Stimulated activated CD8-positive, alpha-beta memory T cell treated with anti-CD3 and anti-CD28 coated beads, Interleukin-7, amount 100 ng/mL, for 48 hours (primary cell): ENCODE measurements at regions not wholly inside any gene's neighbourhood (a gene's known extent, or its start where the extent isn't known, plus 50 kb on each side); places are given as distances from the start of the nearest gene placed in this dataset.
"Not testable (repeated sequence)": the region's sequence is repeated elsewhere in the genome, so short reads cannot be mapped to it uniquely, and the experiment has no call there.

Experiments
- DNase-seq, 2 donors: peaks; one replicate each; pipeline ENCODE4 v3.0.0-alpha.2; 2020; ENCODE audit warnings: low read depth in 1 of 2; ENCODE audit errors: extremely low read depth in 1 of 2

DNA sequence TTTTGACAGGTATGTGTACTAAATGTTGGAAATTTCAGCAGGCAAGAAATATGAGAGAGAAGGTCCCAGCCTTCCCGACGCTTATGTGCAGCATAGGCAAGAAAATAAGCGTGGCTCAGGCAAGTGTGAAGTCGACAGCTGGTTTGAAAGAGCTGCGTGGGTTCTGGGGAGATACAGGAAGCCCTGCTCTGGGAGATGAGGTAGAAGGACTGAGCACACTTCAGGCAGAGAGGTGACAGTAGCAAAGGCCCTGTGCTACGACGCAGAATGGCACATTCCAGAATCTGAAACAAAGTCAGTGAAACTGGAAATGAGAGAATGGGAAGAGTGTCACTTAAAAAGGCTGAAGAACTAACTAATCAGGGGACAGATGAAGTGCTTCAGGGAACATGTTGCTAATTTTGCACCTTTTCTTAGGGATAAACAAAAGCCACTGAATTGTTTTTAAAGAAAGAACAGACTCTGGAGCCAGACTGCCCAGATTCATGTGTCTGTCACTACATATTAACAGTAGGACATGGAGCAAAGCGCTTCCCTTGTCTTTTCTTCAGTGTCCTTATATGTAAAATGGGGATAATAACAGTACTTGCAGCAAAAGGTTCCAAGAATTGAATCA lies 160.1 kb downstream of the SPRY2 start:
- DNase-seq: no peak

DNA sequence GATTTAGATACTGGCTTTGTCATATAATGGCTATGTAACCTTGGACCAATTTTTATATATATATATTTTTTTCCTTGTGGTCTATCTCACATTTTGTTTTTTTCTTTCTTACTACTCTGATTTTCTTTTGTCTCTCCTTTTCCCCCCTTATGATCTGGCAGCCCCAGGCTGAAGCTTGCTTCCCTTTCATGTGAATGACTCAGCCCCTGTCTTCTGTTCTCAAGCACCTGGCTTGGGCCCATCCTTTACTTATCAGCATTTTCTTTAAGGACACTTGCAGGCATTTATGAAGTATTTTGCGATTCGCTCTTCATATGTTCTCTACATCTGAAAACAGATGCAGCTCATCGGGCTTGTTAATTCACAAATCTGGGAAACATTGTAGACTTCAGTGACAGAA lies 163.6 kb downstream of the SPRY2 start:
- DNase-seq: no peak

DNA sequence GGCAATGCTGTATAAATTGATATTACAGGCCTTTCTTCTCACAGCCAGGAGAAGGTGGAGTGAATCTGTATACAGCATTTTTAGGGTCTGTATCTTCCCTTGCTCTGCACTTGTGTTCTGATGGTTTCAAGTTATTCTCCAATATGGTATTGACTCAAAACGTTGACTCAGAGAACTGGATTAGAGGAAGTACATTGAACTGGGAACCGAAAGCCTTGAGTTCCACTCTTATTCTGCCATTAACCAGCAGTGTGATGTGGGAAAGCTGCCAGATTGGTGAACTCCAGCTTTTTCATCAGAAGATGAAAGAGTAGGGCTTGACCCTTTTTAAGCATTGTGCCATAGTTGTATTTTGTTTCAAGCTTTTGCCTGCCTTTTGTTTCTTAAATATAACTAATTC lies 167.7 kb downstream of the SPRY2 start:
- DNase-seq: no peak

DNA sequence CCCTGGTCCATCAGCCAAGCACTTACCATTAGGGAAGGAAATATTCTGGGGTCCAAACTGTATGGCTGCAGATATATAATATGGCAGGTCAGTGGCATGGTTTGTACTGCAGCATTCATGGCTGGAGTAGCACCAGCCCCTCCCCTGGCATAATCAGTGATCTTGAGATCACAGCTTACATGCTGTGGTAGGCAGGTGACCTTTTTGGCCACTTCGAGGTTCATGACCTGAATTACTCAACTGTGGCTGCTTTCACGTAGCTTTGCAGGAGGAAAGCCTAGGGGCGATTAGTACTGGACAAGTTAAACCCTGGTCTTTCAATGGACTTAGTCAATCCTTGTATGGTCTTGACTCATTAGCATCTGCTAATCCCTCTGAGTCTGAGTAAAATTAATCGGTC lies 169.8 kb downstream of the SPRY2 start:
- DNase-seq: no peak

DNA sequence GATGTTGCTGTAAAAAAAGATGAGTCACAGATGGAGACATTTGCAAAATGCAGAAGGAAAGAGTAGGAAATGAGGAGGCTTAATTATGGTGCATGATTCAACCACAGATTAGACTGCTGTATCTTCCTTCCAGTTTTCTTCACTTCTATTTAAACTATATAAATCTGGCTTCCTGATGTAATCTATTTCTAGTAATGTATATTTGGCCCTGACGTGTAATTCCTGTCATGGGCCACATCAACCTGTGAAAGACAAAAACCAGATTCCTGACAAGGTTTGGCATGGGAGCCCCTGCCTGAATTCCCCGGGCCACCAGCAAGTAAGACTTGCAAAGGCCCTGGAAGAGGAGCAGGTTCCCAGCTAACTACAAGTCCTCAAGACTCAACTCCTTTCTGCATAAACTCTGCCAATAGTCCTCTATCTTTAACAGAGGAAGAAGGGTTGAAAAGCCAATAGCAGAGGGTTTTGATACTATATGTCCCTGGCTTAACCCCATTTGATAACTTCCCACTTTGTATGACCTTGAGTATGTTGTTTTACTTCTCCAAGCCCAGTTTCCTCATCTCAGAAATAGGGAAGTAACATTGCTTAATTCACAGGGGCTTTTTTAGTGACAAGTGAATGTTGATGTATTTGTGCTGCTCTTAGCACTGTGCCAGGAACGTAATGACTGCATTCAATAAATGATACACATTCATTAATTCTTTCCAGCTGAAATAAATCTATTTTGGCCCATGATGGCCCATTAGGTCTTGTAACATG lies 172.7 kb downstream of the SPRY2 start:
- no peak for DNase-seq

DNA sequence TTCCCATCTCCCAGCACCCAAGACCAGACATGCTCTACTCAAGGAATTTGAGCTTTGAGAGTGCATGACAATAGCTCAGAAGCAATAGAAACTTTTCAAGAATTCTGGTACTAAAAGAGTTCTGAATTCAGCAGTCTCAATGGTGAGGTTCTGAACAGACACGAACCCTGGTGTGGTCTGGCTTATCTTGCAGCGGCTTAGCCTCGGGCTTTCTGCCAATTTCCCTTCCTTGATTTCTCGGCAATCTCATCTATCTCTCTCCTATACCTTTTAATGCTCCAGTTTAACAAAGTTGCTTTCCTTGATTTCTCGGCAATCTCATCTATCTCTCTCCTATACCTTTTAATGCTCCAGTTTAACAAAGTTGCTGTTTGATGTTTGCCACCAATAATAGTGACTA lies 174.6 kb downstream of the SPRY2 start:
- no peak for DNase-seq

DNA sequence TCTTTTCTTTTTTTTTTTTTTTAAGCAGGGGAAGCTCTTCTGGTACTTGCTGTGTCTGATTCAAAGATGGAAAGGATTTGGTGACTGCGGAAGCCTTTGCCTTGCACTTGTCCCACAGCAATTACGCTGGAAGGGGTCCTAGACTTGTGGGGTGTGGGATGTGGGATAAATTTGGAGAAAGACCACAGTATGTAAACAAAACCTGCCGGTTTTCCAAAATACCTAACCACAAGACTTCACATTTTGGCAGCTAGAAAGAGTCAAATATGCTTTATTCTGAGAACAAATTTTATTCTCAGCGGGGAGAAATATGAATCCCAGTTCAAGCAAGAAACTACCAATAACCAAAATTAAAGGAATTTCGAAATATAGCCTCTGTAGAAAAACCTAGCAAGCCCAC lies 176.5 kb downstream of the SPRY2 start:
- no peak for DNase-seq

DNA sequence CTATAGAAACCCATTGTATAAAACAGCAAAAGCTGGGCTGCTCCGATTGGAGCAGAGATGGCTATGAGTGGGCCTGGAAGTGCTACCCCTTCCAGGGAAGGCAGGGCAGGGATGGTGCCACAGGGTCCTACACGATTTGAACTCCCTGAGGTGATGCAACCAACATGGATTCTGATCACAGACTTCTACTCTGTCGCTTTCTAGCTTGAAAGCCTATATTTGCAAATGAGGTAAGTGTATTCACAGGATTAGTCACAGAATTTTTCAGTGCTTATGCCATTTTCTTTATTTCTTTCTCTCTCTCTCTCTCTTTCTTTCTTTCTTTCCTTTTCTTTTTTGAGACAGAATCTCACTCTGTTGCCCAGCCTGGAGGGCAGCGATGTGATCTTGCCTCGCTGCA lies 179.0 kb downstream of the SPRY2 start:
- DNase-seq: no peak

DNA sequence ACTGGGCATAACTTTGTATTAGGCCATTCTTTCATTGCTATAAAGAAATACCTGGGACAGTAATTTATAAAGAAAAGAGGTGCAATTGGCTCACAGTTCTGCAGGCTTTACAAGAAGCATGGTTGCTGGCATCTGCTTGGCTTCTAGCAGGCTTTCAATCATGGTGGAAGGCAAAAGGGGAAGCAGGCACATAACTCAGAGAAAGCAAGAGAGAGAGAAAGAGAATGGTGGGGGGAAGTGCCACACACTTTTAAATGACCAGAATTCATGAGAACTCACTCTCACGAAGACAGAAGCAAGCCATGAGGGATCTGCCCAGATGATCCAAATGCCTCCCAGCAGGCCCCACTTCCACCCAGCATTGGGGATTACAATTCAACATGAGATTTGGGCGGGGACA lies 179.7 kb downstream of the SPRY2 start:
- no peak for DNase-seq

DNA sequence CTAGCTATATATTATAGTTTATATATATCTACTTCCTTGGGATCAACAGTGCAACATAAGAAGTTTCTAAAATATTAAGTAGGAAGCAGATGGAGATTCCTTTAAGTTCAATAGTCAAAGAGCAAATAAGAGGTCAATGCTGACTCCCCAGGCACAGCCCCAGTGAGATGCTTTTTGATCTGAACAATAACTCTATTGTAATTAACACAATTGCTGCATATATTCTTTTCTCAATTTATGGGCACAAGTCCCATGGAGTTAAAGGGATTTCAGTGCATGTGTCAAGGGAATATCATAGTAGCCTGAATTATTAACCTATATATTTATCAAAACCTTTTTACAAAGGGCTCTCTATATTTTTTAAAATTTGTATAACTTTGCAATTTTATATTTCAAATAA lies 180.8 kb downstream of the SPRY2 start:
- DNase-seq: no peak

DNA sequence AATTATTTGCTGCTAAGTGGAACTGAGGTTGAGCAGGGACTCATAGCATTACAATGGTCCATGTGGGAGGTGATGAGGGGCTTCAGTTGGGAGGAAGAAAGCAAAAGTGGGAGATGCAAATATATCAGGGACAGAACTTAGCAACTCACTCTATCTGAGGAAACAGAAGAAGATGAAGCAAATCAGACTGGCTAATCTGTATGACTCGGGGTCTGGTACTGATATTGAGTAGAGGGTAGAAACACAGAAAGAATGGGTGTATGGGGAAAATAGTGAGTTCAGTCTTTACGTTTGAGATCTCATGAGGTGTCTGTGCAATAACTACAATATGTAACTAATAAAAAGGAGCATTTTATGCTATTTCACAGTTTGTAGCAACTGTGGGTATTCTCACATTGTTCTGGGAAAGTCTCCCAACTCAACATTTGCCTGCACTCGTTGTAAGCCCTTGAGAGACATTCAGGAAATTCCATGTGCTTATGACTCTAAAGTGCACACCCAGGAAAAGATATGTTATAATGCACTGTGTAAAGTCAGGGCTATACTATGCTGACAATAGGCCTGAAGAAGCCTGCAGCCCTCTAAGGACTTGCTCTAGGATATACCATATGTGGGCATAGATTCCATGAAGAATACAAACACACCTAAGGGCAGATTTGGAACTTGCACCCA lies 183.5 kb downstream of the SPRY2 start:
- DNase-seq: no peak

DNA sequence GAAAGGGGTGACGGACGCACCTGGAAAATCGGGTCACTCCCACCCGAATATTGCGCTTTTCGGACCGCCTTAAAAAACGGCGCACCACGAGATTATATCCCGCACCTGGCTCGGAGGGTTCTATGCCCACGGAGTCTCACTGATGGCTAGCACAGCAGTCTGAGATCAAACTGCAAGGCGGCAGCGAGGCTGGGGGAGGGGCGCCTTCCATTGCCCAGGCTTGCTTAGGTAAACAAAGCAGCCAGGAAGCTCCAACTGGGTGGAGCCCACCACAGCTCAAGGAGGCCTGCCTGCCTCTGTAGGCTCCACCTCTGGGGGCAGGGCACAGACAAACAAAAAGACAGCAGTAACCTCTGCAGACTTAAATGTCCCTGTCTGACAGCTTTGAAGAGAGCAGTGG lies 188.8 kb downstream of the SPRY2 start:
- not testable (repeated sequence) for DNase-seq

DNA sequence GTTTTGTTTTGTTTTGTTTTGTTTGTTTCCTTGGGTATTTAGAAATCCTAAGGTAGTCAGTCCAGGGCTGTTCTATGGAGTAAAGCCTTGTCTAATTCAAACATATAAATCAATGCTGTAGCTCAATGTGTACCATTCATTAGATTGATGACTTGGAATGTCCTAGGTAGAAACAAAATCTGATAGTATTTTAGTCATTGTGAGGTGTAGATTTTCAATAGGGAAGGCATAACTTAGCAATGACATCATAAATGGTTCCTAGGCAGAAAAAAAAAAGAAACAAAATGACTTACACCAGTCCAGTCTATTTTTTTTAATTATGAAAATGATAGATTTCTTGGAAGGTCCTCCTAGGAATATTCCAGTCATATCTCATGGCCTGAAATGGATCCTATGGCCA lies 189.9 kb downstream of the SPRY2 start:
- no peak for DNase-seq

DNA sequence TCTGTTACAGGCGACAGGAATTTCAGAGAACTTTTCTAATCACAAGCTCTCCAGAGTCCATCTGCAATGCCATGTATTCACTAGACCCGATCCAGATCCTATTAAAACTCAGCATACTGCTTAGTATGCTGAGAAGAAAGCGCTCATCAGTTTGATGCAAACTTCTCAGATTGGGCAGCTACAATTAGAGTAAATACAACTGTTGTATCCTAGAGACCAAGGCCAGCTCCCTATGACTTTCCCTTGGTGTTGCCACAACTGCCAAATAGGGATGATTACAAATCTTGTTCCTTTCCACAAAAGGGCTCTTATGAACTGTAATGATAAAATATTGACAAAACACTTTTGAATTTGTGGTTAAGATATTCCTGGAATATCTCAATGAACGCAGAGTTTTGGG lies 191.2 kb downstream of the SPRY2 start:
- DNase-seq: no peak

DNA sequence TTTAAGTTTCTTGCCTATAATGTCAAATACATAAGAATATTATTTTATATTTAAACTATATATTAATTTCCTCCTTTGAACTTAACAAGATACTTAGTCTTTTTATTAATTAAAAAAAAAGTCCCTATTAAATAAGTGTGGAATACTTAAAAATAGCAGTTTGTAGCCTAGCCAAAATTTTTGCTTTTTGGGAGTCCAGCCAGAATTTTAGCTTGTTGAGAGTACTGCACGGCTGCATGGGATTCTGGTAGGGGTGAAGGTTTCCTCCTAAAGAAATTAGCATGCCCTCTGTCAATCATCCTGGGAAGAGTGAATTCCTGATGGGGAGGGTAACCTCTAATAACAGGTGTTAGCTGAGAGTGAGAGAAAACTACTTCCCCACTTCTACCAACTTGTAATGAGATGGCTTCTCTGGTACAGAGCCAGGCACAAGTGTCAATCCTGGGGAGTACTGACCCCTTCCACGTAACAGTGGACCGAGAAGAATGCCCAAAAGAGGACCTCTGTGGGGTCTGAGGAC lies 195.7 kb downstream of the SPRY2 start:
- DNase-seq: no peak

DNA sequence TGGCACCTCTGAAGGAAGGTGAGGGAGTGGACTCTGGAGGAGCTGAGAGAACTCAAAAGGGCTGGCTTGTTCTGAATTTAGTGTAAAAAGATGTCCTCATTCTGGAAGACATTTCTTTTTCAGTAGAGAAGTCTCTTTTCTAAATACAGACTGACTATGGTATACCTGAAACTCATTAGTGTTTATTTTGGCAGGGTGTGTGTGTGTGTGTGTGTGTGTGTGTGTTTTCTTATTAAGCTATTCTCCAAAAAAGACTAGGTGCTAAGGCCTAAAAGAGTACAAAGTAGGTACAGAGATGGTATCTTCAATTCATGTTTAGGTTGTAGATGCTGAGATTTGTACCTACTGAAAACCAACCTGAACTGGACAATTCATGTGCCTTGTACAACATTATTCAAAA lies 196.4 kb downstream of the SPRY2 start:
- no peak for DNase-seq

DNA sequence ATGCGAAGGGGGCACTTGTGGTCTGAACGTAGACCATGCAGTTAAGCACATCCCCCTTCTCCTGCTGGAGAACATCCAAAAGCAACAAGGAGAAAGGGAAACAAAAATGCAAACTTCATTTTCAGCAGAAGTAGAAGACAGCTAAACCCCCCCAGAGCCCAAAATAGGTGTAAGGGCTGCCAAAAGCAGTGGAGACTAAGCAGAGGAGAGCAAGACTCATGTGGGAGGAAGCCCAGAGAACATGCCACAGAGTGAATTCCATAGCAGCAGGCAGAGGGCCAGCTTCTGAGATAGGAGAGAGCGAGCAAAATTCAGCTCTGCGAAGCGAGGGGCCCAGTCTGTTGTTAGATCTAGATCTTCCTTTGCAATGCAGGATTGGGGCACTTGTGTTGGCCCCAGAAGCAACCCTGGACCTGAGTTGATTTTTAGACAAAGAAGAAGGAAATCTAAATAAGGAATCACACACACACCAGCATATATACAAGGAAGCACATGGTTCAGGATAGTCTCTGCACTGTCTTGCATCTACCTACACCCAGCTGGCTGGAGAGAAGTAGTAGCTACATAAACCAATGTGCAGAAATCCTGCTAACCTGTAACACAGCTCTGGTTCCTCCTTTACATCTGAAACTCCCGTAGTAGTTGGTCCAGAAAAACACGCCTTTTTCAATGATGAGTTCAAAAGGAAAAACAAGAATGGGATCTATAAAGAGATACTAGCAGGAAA lies 199.6 kb downstream of the SPRY2 start:
- DNase-seq: no peak

DNA sequence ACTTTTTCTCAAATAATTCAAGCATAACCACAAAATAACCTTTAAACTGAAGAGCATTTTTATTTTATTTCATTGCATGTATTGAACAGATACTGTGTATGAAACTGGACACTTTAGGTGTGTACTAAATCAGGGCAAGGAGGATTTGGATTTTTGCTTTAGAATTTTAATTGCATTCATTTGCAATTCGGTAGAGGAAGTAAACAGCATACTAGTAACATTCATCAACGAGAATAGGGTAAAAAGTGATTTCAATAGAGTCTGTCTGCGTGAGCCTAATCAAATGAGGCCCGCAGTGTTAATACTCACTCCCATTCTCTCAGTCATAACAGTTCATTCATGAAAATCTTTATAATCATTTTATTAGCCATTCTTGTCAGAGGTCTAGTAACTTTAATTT lies 200.2 kb downstream of the SPRY2 start:
- DNase-seq: no peak

DNA sequence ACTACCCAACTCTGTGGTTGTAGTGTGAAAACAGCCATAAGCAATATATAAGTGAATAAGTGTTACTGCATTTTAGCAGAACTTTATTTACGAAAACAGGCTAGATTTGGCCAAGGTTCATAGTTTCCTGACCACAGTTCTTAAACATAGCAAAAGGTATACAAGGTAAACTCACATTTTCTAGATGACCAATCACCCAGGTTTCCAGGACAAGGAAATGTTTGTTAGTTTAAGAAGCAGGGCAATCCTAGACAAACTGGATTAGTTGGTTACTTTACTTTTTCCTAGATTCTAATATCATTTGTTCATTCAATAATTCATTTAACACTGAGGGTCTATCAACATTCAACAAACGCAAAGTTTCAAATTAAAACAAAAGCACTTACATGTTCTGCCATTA lies 201.7 kb downstream of the SPRY2 start:
- no peak for DNase-seq

DNA sequence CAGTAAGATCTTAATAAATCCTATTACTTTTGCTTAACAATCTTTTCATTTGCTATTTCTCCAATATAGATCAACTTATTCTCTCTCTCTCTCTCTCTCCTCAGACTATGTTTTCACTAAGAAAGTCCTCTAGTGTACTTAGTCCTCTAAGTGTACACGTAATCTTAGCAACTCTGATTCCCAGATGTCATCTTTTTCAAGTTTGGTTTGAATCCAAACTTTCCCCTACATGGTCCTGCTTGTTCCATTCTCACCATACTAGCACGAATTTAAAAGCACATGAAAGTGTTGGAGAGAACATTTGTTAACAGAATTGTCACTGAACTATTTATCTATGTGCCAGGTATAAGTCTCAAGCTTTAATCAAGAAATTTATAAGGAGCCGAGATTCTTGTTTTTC lies 202.9 kb downstream of the SPRY2 start:
- DNase-seq: no peak

DNA sequence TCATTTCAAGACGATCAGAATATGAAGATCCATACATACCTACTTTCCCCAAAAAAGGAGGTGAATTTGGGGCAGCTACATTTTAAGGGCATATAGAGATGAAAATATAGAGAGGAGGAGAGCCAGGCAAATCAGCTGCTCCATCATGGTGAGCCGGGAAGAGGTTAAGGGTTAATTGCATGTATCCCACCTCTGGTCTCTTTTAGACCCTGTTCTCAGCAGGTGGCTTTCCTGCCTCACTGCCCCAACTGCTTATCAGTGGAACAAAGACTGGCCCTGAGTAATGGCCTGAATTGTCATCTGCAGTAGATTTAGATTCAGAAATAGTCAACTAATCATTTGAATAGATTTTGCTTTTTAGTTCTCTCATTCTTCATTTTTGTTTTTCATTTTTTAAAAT lies 206.6 kb downstream of the SPRY2 start:
- DNase-seq: no peak
